Cardiac fibroblast (primary cell): ENCODE measurements at regions not wholly inside any gene's neighbourhood (a gene's known extent, or its start where the extent isn't known, plus 50 kb on each side); places are given as distances from the start of the nearest gene placed in this dataset.

Experiments
- DNase-seq, 2 donors: peaks; one replicate each; pipeline versions ENCODE4 v3.0.0 to v3.0.0-alpha.2; 2010; ENCODE audit warnings: low read depth in 2 of 2
- H3K4me3 ChIP-seq, 2 donors: replicated peaks in 1 of 2; 1 replicate in 1 of 2; 2 replicates in 1 of 2; pipeline ENCODE4 v1.5.1; 2011; ENCODE audit warnings: low read depth in 2 of 2, low read length in 2 of 2, mild to moderate bottlenecking in 2 of 2, moderate library complexity in 1 of 2
- CTCF ChIP-seq: IDR thresholded peaks from one replicate; pipeline ENCODE4 v1.5.1; 2011; ENCODE audit warnings: low read depth, mild to moderate bottlenecking, low read length, inconsistent platforms

- DNase-seq = peak; percentile 71 to 83
- TF ChIP-seq CTCF = no peak
- H3K4me3 ChIP-seq = peak overlapping the region; percentile 79 to 86
These were observed 469.6 kb downstream of the SOX9 start for GRCh38 chr17:72590382-72590781.

- TF ChIP-seq CTCF = no peak
- H3K4me3 ChIP-seq = peak overlapping the region; percentile 79 to 86
- DNase-seq = no peak
These were observed 470.1 kb downstream of the SOX9 start for GRCh38 chr17:72590882-72591281.

- peak in 1 of 2 donors; percentile 41 for DNase-seq
- peak overlapping the region; percentile 79 to 86 for H3K4me3 ChIP-seq
- no peak for TF ChIP-seq CTCF
These were observed 470.7 kb downstream of the SOX9 start for GRCh38 chr17:72591289-72592241.

- peak; percentile 2 for TF ChIP-seq CTCF
- DNase-seq = peak; percentile 87 to 91
These were observed 471.6 kb downstream of the SOX9 start for GRCh38 chr17:72592242-72592966.

GRCh38 chr17:72592967-72593325 is 472.1 kb downstream of the SOX9 start:
- no peak for DNase-seq
- no peak overlapping the region for H3K4me3 ChIP-seq
- no peak for TF ChIP-seq CTCF

More at GRCh38 chr17:72592242-72592966, 471.6 kb downstream of the SOX9 start:
- H3K4me3 ChIP-seq = peak overlapping the region; percentile 79 to 86

GRCh38 chr17:72594248-72594647 is 473.4 kb downstream of the SOX9 start:
- H3K4me3 ChIP-seq = no peak overlapping the region
- no peak for TF ChIP-seq CTCF
- DNase-seq = no peak
